Bronchial epithelial cell (primary cell): ENCODE measurements at regions not wholly inside any gene's neighbourhood (a gene's known extent, or its start where the extent isn't known, plus 50 kb on each side); places are given as distances from the start of the nearest gene placed in this dataset.

ENCODE experiments used
- DNase-seq: peaks from one replicate; pipeline ENCODE4 v3.0.0-alpha.2; 2010; ENCODE audit warnings: low read depth
- FAIRE-seq: peaks from 2 replicates; lab custom pipeline; 2011; peaks lifted over from hg19 to GRCh38; lab: Jason Lieb, UNC
- H3K27me3 ChIP-seq: 2 replicates; pipeline ENCODE4 v1.5.1; 2011; ENCODE audit warnings: low read length; ENCODE audit not compliant: control insufficient read depth, insufficient read depth
- H3K36me3 ChIP-seq: 2 replicates; pipeline ENCODE4 v1.5.1; 2011; ENCODE audit warnings: low read length; ENCODE audit not compliant: control insufficient read depth, insufficient read depth
- H3K4me3 ChIP-seq: 2 replicates; pipeline ENCODE4 v1.5.1; 2011; ENCODE audit warnings: mild to moderate bottlenecking, low read depth, low read length, control low read depth
- TF ChIP-seq, protein P1 (sequence below): IDR thresholded peaks from 2 replicates; pipeline ENCODE4 v1.5.1; 2011; ENCODE audit warnings: mild to moderate bottlenecking, moderate library complexity, low read length, control low read depth, inconsistent platforms; ENCODE audit not compliant: insufficient read depth, severe bottlenecking

GRCh38 chr1:79287982-79288381, 281.5 kb upstream of the ADGRL4 start:
- no peaks in the 10 kb centered on the region for H3K27me3 ChIP-seq
- H3K4me3 ChIP-seq: no peak overlapping the region
- TF ChIP-seq, protein P1, sequence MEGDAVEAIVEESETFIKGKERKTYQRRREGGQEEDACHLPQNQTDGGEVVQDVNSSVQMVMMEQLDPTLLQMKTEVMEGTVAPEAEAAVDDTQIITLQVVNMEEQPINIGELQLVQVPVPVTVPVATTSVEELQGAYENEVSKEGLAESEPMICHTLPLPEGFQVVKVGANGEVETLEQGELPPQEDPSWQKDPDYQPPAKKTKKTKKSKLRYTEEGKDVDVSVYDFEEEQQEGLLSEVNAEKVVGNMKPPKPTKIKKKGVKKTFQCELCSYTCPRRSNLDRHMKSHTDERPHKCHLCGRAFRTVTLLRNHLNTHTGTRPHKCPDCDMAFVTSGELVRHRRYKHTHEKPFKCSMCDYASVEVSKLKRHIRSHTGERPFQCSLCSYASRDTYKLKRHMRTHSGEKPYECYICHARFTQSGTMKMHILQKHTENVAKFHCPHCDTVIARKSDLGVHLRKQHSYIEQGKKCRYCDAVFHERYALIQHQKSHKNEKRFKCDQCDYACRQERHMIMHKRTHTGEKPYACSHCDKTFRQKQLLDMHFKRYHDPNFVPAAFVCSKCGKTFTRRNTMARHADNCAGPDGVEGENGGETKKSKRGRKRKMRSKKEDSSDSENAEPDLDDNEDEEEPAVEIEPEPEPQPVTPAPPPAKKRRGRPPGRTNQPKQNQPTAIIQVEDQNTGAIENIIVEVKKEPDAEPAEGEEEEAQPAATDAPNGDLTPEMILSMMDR: no peak
- H3K36me3 ChIP-seq: no peaks in the 10 kb centered on the region
- no peak for FAIRE-seq
- DNase-seq: no peak

- Histone ChIP-seq H3K36me3 (no peaks in the 10 kb centered on the region), H3K4me3 (no peak overlapping the region), H3K27me3 (no peaks in the 10 kb centered on the region)
- TF ChIP-seq, protein P1: no peak
- DNase-seq: no peak
- no peak for FAIRE-seq
These were observed 279.1 kb upstream of the ADGRL4 start for GRCh38 chr1:79285667-79286066.

- FAIRE-seq (no peak), DNase-seq (no peak)
- TF ChIP-seq, protein P1: no peak
- H3K4me3 ChIP-seq: no peak overlapping the region
- H3K36me3 ChIP-seq: no peaks in the 10 kb centered on the region
- no peaks in the 10 kb centered on the region for H3K27me3 ChIP-seq
These were observed 276.9 kb upstream of the ADGRL4 start for GRCh38 chr1:79283451-79283850.

GRCh38 chr1:79281442-79281841, 274.9 kb upstream of the ADGRL4 start:
- TF ChIP-seq, protein P1: no peak
- DNase-seq: no peak
- Histone ChIP-seq H3K27me3 (no peaks in the 10 kb centered on the region), H3K4me3 (no peak overlapping the region), H3K36me3 (no peaks in the 10 kb centered on the region)
- FAIRE-seq: no peak

DNA sequence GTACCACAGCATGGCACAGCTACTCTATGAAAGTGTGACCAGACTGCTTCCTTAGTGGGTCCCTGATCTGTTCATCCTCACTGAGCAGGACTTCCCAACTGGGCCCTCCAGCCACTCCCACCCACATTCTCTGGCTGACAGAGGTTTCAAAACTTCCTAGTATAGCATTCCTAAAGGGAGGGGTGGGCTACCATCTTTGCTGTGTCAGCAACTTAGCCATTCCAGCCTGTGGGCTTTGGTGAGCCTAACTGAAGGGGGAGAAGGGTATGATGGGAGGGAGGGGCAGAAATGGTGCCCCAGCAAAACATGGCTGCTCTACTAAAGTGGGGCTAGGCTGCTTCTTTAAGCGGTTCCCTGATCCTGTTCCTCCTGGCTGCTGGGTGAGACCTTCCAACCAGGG, 265.2 kb upstream of the ADGRL4 start:
- no peaks in the 10 kb centered on the region for H3K36me3 ChIP-seq
- H3K4me3 ChIP-seq: no peak overlapping the region
- FAIRE-seq (no peak), DNase-seq (no peak)
- no peaks in the 10 kb centered on the region for H3K27me3 ChIP-seq
- TF ChIP-seq, protein P1: no peak
